ENCODE measurements at regions not wholly inside any gene's neighbourhood (a gene's known extent, or its start where the extent isn't known, plus 50 kb on each side); places are given as distances from the start of the nearest gene placed in this dataset.
"Not testable (repeated sequence)": the region's sequence is repeated elsewhere in the genome, so short reads cannot be mapped to it uniquely, and the experiment has no call there.

DNA sequence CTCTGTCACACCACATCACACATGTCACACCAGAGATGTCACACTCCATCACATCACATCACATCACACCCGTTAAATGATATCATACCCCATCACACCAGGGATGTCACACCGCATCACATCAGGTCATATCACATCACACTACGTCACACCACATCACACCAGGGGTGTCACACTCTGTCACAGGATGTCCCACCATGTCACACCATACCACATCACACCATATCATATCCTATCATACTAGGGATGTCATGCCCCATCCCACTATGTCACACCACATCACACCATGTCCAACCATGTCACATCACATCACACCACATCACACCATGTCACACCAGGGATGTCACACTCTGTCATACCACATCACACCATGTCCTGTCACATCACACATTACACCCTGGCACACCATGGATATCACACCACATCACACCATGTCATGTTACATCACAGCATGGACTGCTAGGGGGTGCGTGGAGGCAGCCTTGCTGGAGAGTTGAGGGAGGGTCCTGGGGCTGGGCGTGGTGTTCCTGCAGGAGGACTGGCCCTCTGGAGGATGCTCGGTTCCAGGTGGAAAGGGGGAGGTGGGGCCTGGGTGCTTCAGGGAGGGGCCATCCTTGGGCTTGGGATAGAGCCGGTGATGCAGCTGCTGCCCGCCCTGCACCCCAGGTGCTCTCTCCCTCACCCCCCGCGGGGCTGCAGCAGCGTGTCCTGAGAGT, 134.6 kb downstream of the TMEM121 start:
- DNase-seq (ENCODE audit: low spot score) = no peak

DNA sequence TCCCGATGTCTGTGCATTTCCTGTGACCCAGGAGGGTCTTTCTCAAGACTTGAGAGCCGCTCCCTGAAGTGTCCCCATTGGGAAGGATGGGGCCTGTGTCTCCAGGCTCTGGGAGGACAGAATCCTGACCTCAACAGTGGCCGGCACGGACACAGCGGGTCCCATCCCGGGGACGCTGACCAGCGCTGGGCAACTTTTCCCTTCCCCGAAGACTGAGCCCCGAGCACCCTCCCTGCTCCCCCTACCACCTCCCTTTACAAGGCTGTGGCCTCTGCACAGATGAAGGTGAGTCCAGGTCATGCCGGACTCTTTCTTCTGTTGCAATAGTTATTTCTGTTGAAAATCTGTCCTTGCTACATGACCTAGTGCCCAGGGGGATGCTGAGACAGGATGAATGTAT, 135.7 kb downstream of the TMEM121 start:
- DNase-seq (ENCODE audit: low spot score) = not testable (repeated sequence)

DNA sequence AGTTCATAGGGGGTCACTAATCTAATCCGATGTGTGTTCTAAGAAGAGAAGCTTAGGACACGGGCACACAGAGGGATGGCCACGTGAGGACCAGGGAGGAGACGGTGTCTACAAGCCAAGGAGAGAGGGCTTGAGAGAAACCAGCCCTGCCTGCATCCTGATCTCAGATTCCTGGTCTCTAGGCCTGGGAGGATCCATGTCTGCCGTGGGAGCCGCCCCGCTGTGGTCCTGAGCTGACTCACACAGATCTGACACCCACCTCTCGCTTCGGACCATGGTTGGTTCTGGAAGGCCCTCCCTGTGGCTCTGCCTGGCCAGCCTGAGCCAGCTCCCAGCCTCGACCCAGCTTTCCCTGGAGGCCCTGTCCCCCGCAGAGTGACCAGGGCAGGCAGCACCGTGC, 136.2 kb downstream of the TMEM121 start:
- not testable (repeated sequence) for DNase-seq (ENCODE audit: low spot score)

DNA sequence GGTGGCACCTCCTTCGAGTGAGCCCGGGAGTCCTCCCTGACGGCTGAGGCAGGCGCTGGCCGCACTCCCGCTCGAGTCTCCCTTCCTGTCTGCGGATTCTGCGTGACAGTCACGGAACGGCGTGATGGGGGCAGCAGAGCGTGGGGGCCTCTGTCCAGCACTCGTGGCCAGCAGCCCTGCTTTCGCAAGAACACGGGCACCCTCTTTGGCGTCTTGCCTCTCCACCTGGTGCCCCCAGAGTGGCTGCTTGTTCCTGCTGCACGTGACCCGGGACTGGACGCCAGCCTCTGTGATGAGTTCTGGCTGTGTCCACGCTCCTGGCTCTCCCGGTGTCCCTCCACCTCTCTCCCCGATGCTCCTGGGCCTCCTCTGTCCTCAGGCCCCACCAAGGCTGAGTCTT, 136.9 kb downstream of the TMEM121 start:
- DNase-seq (ENCODE audit: low spot score) = not testable (repeated sequence)

DNA sequence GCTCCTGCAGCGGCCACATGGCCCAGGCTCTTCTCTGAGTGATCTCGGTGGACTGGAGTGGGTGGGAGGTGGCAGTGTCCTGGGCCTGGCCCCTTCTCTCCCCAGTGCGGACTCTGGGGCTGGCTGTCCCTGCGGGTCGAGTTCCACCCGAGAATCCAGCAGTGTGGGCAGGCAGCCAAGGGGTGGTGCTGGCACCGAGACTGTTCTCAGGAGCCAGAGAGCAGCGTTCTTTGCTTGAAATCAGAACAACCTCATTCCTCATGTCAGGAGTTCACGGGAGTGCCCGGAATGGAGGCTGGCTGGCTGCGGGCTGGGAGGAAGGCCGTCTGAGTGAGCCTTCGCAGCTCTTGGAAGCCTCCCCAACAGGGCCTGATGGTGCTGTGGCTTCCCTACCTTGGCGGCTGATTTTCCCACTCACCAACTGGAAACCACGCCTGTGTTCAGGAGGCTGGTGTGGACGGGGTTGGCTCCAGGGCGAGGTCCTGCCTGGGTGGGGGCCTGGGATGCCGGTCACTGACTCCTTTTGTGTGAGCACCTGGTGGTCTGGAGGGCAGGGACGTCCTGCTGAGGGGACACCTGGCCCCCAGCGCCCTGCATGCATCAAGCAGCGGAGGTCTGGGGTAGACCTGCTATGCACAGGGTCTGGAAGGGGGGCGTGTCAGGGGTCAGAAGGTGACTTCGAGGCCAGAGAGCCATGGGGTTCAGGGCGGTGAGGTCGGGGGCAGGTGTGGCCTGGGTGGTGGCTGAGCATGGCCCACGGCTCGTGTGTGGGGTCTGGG, 137.6 kb downstream of the TMEM121 start:
- DNase-seq (ENCODE audit: low spot score) = not testable (repeated sequence)

DNA sequence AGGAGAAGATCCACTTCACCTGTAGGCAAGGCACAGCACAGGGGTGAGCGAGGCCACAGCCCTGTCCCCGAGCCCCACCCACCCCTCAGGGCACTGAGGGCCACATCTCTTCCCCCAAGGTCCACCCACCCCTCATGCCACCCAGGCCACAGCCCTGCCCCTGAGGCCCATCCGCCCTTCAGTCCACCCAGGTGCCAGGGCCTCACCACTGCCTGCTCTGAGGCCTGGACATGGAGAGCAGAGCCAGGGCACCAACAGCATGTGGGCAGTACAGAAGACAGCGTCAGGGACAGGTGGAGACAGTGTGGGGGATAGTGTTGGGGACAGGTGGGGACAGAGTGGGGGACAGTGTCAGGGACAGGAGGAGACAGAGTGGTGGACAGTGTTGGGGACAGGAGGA, 138.3 kb downstream of the TMEM121 start:
- no peak for DNase-seq (ENCODE audit: low spot score)

DNA sequence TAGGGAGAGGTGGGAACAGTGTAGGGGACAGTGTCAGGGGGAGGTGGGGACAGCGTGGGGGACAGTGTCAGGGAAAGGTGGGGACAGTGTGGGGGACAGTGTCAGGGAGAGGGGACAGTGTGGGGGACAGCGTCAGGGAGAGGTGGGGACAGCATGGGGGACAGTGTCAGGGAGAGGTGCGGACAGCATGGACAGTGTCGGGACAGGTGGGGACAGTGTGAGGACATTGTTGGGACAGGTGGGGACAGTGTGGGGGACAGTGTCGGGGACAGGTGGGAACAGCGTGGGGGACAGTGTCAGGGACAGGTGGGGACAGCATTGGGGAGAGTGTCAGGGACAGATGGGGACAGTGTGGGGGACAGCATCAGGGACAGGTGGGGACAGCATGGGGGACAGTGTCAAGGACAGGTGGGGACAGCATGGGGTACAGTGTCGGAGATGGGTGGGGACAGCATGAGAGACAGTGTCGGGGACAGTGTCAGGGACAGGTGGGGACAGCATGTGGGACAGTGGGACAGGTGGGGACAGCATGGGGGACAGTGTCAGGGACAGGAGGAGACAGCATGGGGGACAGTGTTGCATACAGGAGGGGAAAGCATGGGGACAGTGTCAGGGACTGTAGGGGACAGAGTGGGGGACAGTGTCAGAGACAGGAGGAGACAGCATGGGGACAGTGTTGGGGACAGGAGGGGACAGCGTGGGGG, 139.0 kb downstream of the TMEM121 start:
- no peak for DNase-seq (ENCODE audit: low spot score)

DNA sequence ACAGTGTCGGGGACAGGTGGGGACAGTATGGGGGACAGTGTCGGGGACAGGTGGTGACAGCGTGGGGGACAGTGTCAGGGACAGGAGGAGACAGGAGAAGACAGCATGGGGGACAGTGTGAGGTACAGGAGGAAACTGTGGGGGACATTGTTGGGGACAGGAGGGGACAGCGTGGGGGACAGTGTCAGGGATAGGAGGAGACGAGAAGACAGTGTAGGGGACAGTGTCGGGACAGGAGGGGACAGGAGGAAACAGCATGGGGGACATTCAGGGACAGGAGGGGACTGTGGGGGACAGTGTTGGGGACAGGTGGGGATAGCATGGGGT, 139.5 kb downstream of the TMEM121 start:
- DNase-seq (ENCODE audit: low spot score) = no peak

DNA sequence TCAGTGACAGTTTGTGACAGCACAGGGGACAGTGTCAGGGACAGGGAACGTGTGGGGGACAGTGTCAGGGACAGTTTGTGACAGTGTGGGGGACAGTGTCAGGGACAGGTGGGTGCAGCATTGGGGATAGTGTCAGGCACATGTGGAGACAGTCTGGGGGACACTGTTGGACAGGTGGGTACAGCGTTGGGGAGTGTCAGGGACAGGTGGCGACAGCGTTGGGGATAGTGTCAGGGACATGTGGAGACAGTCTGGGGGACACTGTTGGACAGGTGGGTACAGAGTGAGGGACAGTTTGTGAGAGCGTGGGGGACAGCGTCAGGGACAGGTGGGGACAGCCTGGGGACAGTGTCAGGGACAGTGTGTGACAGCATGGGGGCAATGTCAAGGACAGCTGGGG, 140.0 kb downstream of the TMEM121 start:
- no peak for DNase-seq (ENCODE audit: low spot score)

DNA sequence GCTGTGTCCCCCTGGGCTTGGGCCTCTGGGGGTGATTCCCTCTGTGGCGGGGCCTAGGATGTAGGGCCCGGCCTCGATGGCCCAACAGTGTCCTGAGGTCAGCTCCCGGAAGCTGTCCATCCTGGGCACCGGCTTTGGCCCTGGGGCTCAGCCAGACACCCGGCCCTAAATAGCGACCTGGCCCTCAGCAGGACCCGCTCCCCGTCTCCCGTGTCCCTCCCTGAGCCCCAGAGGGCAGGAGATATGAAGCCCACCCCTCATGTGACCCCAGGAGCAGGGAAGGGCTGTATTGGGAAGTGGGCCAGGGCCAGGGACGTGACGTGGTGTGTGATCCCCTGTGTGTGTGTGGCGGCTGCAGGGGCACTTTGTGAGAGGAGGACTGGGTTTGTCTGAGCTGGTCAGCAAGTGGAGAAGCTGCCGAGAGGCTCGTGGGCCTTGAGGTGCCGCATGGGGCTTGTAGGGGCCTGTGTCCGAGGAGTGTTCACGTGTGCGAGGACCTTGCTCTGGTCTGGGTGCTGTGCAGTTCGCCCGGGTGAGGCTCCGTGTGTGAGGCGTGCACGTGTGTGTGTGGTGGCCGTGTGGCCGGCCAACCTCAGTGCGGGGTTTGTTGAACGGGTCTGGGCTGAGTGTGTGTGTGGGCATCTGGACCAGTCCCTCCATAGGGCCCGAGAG, 140.7 kb downstream of the TMEM121 start:
- DNase-seq (ENCODE audit: low spot score) = not testable (repeated sequence)

DNA sequence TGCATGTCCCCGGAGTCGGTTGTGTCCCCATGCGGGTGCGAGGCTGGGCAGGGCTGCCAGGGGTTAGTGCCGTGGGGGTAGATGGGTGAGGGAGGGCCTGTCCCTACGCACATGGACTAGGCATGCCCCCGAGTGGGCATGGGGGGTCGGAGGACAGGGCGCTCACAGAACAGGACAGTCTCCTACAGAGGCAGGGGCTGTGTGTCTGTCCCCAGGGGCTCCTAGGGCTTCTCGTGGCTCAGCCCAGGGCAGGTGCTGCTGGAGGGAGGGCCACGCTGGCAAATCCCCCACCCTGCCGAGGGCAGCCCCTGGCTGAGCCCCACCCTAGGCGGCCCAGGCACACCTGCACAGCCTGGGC, 141.3 kb downstream of the TMEM121 start:
- not testable (repeated sequence) for DNase-seq (ENCODE audit: low spot score)

DNA sequence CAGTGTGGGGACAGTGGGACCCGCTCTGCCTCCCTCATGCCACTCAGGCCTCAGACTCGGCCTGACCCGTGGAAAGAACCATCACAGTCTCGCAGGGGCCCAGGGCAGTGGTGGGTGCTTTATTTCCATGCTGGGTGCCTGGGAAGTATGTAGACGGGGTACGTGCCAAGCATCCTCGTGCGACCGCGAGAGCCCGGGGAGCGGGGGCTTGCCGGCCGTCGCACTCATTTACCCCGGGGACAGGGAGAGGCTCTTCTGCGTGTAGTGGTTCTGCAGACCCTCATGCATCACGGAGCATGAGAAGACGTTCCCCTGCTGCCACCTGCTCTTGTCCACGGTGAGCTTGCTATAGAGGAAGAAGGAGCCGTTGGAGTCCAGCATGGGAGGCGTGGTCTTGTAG, 141.6 kb downstream of the TMEM121 start:
- not testable (repeated sequence) for DNase-seq (ENCODE audit: low spot score)

DNA sequence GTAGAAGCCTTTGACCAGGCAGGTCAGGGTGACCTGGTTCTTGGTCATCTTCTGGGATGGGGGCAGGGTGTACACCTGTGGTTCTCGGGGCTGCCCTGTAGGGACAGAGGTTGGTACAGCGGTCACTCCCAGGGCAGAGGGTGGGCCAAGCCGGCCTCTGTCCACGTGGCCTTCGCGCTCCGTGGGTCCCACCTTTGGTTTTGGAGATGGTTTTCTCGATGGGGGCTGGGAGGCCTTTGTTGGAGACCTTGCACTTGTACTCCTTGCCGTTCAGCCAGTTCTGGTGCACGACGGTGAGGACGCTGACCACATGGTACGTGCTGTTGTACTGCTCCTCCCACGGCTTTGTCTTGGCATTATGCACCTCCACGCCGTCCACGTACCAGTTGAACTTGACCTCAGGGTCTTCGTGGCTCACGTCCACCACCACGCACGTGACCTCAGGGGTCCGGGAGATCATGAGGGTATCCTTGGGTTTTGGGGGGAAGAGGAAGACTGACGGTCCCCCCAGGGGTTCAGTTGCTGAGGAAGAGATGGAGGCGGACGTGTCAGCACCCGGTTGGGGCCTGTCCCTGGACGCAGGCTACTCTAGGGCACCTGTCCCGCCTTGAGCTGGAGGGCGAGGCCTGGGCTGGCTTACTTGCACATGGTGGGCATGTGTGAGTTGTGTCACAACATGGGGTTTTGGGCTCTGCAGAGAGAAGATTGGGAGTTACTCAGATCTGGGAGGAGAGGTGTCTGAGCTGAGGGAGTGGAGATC, 142.3 kb downstream of the TMEM121 start:
- not testable (repeated sequence) for DNase-seq (ENCODE audit: low spot score)

DNA sequence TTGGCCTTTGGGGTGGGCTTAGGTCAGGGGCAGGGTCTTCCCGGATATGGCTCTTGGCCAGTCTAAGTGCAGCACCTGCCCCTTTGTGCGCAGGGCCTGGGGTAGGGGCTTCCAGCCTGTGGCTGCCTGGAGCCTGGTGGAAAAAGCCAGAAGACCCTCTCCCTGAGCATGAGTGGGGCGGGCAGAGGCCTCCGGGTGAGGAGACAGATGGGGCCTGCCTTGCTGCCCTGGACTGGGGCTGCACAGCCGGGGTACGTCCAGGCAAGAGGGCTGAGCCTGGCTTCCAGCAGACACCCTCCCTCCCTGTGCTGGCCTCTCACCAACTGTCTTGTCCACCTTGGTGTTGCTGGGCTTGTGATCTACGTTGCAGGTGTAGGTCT, 142.8 kb downstream of the TMEM121 start:
- DNase-seq (ENCODE audit: low spot score) = not testable (repeated sequence)

DNA sequence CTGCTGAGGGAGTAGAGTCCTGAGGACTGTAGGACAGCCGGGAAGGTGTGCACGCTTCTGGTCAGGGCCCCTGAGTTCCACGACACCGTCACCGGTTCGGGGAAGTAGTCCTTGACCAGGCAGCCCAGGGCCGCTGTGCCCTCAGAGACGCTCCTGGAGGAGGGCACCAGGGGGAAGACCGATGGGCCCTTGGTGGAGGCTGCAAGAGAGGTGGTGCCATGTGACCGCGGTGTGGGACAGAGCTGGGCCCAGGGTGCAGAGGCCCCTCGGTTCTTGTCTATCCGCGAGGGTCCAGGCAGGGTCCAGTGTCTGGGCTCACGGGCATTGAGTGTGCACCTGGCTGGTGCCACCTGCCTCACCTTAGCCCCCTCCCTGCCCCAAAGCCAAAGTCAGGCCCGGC, 143.3 kb downstream of the TMEM121 start:
- not testable (repeated sequence) for DNase-seq (ENCODE audit: low spot score)

DNA sequence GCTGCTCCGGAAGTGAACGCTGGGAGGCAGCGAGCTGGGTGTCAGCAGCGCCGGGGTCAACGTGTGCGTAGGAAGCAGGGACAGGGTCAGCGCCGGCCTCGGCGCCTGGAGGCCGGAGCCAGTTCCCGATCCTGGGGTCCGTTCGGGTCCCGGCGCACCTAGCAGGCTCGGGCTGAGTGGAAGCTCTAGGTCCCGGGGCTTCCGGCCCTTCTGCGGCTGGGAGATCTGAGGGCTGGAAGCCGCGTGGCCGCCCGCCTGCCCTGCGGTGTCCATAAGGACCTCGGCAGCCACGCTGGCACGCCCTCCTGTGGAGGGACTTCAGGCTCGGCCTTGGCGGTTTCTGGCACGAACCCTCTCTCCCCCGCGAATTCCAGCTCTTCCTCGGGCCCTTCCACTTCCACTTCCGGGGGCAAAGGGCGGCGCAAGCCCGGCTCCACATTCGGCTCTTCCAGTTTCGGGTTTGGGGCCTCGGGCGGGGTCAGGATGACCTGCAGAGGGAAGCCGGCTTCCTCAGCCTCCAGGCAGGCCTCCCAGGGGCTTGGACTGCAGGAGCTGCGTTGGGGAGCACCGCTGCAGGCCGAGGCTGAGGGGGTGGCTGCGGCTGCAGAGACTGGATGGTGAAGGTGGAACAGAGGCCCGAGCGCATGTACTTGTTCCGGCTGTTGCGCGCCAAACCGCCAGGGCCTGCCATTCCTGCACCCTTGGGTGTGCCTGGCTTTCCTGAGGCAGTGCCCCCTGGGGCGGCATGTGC, 146.2 kb downstream of the TMEM121 start:
- DNase-seq (ENCODE audit: low spot score) = not testable (repeated sequence)

DNA sequence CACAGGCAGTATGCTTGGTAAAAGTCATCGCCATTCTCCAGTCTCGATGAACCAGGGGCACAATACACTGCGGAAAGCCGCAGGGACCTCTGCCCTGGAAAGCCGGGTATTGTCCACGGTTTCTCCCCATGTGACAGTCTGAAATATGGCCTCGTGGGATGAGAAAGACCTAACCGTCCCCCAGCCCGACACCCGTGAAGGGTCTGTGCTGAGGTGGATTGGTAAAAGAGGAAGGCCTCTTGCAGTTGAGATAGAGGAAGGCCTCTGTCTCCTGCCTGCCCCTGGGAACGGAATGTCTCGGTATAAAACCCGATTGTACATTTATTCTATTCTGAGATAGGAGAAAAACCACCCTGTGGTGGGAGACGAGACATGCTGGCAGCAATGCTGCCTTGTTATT, 149.1 kb downstream of the TMEM121 start:
- DNase-seq (ENCODE audit: low spot score) = not testable (repeated sequence)

DNA sequence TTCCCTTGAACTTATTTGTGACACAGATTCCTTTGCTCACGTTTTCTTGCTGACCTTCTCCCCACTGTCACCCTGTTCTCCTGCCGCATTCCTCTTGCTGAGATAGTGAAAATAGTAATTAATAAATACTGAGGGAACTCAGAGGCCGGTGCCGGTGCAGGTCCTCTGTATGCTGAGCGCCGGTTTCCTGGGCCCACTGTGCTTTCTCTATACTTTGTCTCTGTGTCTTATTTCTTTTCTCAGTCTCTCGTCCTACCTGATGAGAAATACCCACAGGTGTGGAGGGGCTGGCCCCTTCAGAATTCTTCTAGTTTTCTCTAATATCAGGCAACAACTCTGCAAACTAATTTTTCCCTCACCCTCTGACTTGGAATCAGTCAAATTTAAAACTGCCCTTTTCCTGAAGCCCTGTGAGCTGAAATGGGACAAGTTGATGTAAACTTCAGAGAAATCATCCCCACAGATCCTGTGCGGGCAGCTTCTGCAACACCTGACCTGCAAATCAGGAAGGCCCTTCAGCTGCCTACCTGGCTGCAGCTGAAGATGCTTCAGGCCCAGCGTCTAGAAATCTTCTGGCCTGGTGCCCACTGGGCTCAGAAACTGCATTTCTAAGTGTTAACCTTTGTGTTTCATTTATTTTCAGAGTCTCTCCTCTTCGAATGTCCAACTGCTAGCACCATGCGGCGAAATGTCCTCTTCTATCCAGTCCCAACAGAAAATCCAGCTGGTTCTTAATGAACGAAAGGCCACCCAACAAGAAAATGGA, 149.7 kb downstream of the TMEM121 start:
- DNase-seq (ENCODE audit: low spot score) = not testable (repeated sequence)

DNA sequence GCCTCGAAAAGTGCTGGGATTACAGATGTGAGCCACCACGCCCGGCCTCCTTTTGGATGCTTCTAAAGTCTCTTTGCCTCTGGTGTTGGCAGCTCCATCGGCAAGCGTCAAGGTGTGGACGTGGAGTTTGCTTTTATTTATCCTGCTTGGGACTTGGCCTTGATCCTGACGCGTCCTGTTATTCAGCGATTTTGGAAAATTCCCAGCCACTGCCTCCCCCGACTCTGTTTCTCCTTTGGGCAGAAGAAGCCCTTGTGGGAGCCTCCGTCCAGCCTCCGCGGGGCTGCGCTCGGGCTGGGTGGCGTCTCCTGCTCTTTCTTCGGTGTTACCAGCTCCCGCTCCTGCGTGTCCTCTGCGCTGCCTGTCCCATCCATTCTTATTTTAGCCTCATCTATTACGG, 151.7 kb downstream of the TMEM121 start:
- DNase-seq (ENCODE audit: low spot score) = not testable (repeated sequence)
